ENCODE measurements at regions not wholly inside any gene's neighbourhood (a gene's known extent, or its start where the extent isn't known, plus 50 kb on each side); places are given as distances from the start of the nearest gene placed in this dataset.

GRCh38 chr9:126218359-126219125 lies 108.1 kb upstream of the MVB12B start:
- Histone ChIP-seq H3K27ac (no peak overlapping the region), H3K36me3 (no peaks in the 10 kb centered on the region), H3K9me3 (peaks cover 0 to 11% of the 10 kb centered on the region in 2 donors), H3K4me1 (no peaks in the 10 kb centered on the region), H3K27me3 (peaks cover 28 to 64% of the 10 kb centered on the region in 2 donors), H3K4me3 (no peak overlapping the region)
- DNase-seq (no peak), ATAC-seq (no peak)
- intact Hi-C loops (cut with DNase I): no loop called here
- TF ChIP-seq CTCF (IDR thresholded peaks at IDR 0.05): no peak

GRCh38 chr9:126219166-126219565 lies 107.5 kb upstream of the MVB12B start:
- no peaks in the 10 kb centered on the region for H3K36me3 ChIP-seq
- intact Hi-C loops (cut with DNase I): no loop called here
- H3K27me3 ChIP-seq: peaks cover 30 to 70% of the 10 kb centered on the region in 2 donors
- TF ChIP-seq CTCF (IDR thresholded peaks at IDR 0.05): no peak
- no peak for ATAC-seq
- H3K27ac ChIP-seq: no peak overlapping the region
- DNase-seq: no peak
- H3K4me1 ChIP-seq: no peaks in the 10 kb centered on the region
- no peak overlapping the region for H3K4me3 ChIP-seq
- peaks cover 0 to 5% of the 10 kb centered on the region in 2 donors for H3K9me3 ChIP-seq

- H3K9me3 ChIP-seq: peaks cover 0 to 2% of the 10 kb centered on the region in 2 donors
- ATAC-seq (no peak), DNase-seq (no peak)
- no peak overlapping the region for H3K4me3 ChIP-seq
- H3K4me1 ChIP-seq: no peaks in the 10 kb centered on the region
- no peak overlapping the region for H3K27ac ChIP-seq
- H3K27me3 ChIP-seq: peaks cover 30 to 73% of the 10 kb centered on the region in 2 donors
- H3K36me3 ChIP-seq: no peaks in the 10 kb centered on the region
- no peak for TF ChIP-seq CTCF (IDR thresholded peaks at IDR 0.05)
- intact Hi-C loops (cut with DNase I): loop anchor here in 1 of 2 donors (10.0 kb wide), 1 partner anchor 805 kb away; no protein-coding TSS in a partner anchor
Observed at GRCh38 chr9:126219648-126220063, 107.0 kb upstream of the MVB12B start.

GRCh38 chr9:126221480-126221879 lies 105.1 kb upstream of the MVB12B start:
- Histone ChIP-seq H3K4me3 (no peak overlapping the region), H3K9me3 (no peaks in the 10 kb centered on the region), H3K27ac (no peak overlapping the region), H3K36me3 (no peaks in the 10 kb centered on the region), H3K4me1 (no peaks in the 10 kb centered on the region), H3K27me3 (peaks cover 30 to 91% of the 10 kb centered on the region in 2 donors)
- ATAC-seq (no peak), DNase-seq (no peak)
- intact Hi-C loops (cut with DNase I): loop anchor here in 1 of 2 donors (10.0 kb wide), 1 partner anchor 807 kb away; no protein-coding TSS in a partner anchor
- TF ChIP-seq CTCF (IDR thresholded peaks at IDR 0.05): no peak

GRCh38 chr9:126222363-126222834 lies 104.2 kb upstream of the MVB12B start:
- no peak for TF ChIP-seq CTCF (IDR thresholded peaks at IDR 0.05)
- no peak overlapping the region for H3K27ac ChIP-seq
- ATAC-seq (no peak), DNase-seq (no peak)
- H3K4me1 ChIP-seq: no peaks in the 10 kb centered on the region
- H3K27me3 ChIP-seq: peaks cover 30 to 91% of the 10 kb centered on the region in 2 donors
- intact Hi-C loops (cut with DNase I): loop anchor here in 1 of 2 donors (10.0 kb wide), 1 partner anchor 808 kb away; no protein-coding TSS in a partner anchor
- H3K4me3 ChIP-seq: no peak overlapping the region
- H3K9me3 ChIP-seq: no peaks in the 10 kb centered on the region
- H3K36me3 ChIP-seq: no peaks in the 10 kb centered on the region

Measured in left lung (tissue), 4 donors.